IPS DF 6.9 (cell line): ENCODE measurements at regions not wholly inside any gene's neighbourhood (a gene's known extent, or its start where the extent isn't known, plus 50 kb on each side); places are given as distances from the start of the nearest gene placed in this dataset.

Source experiments
- DNase-seq: peaks from one replicate; pipeline ENCODE4 v3.0.0-alpha.2; 2013; ENCODE audit warnings: low read depth, low spot score
- H3K27ac ChIP-seq: one replicate; pipeline ENCODE4 v1.5.1; 2013; ENCODE audit warnings: low read length, control low read depth
- H3K27me3 ChIP-seq: 2 replicates; pipeline ENCODE4 v1.6.1; 2013; ENCODE audit warnings: mild to moderate bottlenecking, low read length; ENCODE audit not compliant: control insufficient read depth, insufficient read depth
- H3K36me3 ChIP-seq: 2 replicates; pipeline ENCODE4 v1.6.1; 2013; ENCODE audit warnings: low read length; ENCODE audit not compliant: control insufficient read depth, insufficient read depth
- H3K4me1 ChIP-seq: 2 replicates; pipeline ENCODE4 v1.6.1; 2013; ENCODE audit warnings: low read length; ENCODE audit not compliant: control insufficient read depth, insufficient read depth
- H3K4me3 ChIP-seq: 2 replicates; pipeline ENCODE4 v1.5.1; 2013; ENCODE audit warnings: mild to moderate bottlenecking, low read length
- H3K9me3 ChIP-seq: 2 replicates; pipeline ENCODE4 v1.6.1; 2013; ENCODE audit warnings: low read length, inconsistent platforms; ENCODE audit not compliant: control insufficient read depth, insufficient read depth
- WGBS: extraction: QIAGEN DNeasy Blood & Tissue Kit; methylation state at CpG from one replicate; pipeline ENCODE4 v1.1.7; 2013; ENCODE audit warnings: mixed read lengths, missing lambda C conversion rate; ENCODE audit not compliant: insufficient read length, insufficient coverage; 5-methylcytosine and 5-hydroxymethylcytosine counted together

- Histone ChIP-seq H3K4me1 (no peaks in the 10 kb centered on the region), H3K27ac (no peak overlapping the region), H3K27me3 (no peaks in the 10 kb centered on the region), H3K36me3 (no peaks in the 10 kb centered on the region), H3K9me3 (no peaks in the 10 kb centered on the region), H3K4me3 (no peak overlapping the region)
- WGBS, result no CpG with 5 or more reads among the region's 3 CpGs
- no peak for DNase-seq
Measured at GRCh38 chr5:107126341-107126740, 544.4 kb downstream of the EFNA5 start.

GRCh38 chr5:107124376-107124775 is 546.4 kb downstream of the EFNA5 start:
- H3K4me3 ChIP-seq, result no peak overlapping the region
- no peak overlapping the region for H3K27ac ChIP-seq
- no peak for DNase-seq
- no CpG with 5 or more reads among the region's 1 CpG for WGBS
- no peaks in the 10 kb centered on the region for H3K36me3 ChIP-seq
- H3K27me3 ChIP-seq, result no peaks in the 10 kb centered on the region
- peaks cover 1% of the 10 kb centered on the region; the same call in 1 of the 2 replicates for H3K4me1 ChIP-seq
- H3K9me3 ChIP-seq, result no peaks in the 10 kb centered on the region

- H3K9me3 ChIP-seq, result no peaks in the 10 kb centered on the region
- no peak for DNase-seq
- no CpG with 5 or more reads among the region's 2 CpGs for WGBS
- no peak overlapping the region for H3K27ac ChIP-seq
- H3K36me3 ChIP-seq, result no peaks in the 10 kb centered on the region
- H3K27me3 ChIP-seq, result no peaks in the 10 kb centered on the region
- no peak overlapping the region for H3K4me3 ChIP-seq
- H3K4me1 ChIP-seq, result peaks cover 3% of the 10 kb centered on the region; the same call in 1 of the 2 replicates
Measured at GRCh38 chr5:107123014-107123413, 547.7 kb downstream of the EFNA5 start.

- no peak for DNase-seq
- no peak overlapping the region for H3K27ac ChIP-seq
- no peaks in the 10 kb centered on the region for H3K36me3 ChIP-seq
- no peaks in the 10 kb centered on the region for H3K27me3 ChIP-seq
- peaks cover 3% of the 10 kb centered on the region; the same call in 1 of the 2 replicates for H3K4me1 ChIP-seq
- H3K9me3 ChIP-seq, result no peaks in the 10 kb centered on the region
- H3K4me3 ChIP-seq, result no peak overlapping the region
- WGBS, result no CpG with 5 or more reads among the region's 3 CpGs
Measured at GRCh38 chr5:107121793-107122519, 548.8 kb downstream of the EFNA5 start.

- Histone ChIP-seq H3K9me3 (no peaks in the 10 kb centered on the region), H3K36me3 (no peaks in the 10 kb centered on the region), H3K4me1 (peaks cover 3% of the 10 kb centered on the region; the same call in 1 of the 2 replicates), H3K4me3 (no peak overlapping the region), H3K27me3 (no peaks in the 10 kb centered on the region), H3K27ac (no peak overlapping the region)
- WGBS, result no CpG with 5 or more reads among the region's 2 CpGs
- DNase-seq, result no peak
Measured at GRCh38 chr5:107119656-107120055, 551.1 kb downstream of the EFNA5 start.

GRCh38 chr5:107118184-107119019 is 552.3 kb downstream of the EFNA5 start:
- Histone ChIP-seq H3K4me1 (peaks cover 3% of the 10 kb centered on the region; the same call in 1 of the 2 replicates), H3K27me3 (no peaks in the 10 kb centered on the region), H3K4me3 (no peak overlapping the region), H3K27ac (no peak overlapping the region), H3K36me3 (no peaks in the 10 kb centered on the region), H3K9me3 (no peaks in the 10 kb centered on the region)
- peak; percentile 7 for DNase-seq
- no CpG with 5 or more reads among the region's 6 CpGs for WGBS

- Histone ChIP-seq H3K4me3 (no peak overlapping the region), H3K27ac (no peak overlapping the region), H3K9me3 (no peaks in the 10 kb centered on the region), H3K36me3 (no peaks in the 10 kb centered on the region), H3K4me1 (no peaks in the 10 kb centered on the region; the same call in 1 of the 2 replicates), H3K27me3 (no peaks in the 10 kb centered on the region)
- no CpG with 5 or more reads among the region's 5 CpGs for WGBS
- DNase-seq, result no peak
Measured at GRCh38 chr5:107112216-107112615, 558.5 kb downstream of the EFNA5 start.

GRCh38 chr5:107104040-107104995 is 566.4 kb downstream of the EFNA5 start:
- Histone ChIP-seq H3K27ac (no peak overlapping the region), H3K36me3 (no peaks in the 10 kb centered on the region), H3K9me3 (no peaks in the 10 kb centered on the region), H3K4me1 (0 out of 2 replicates have a peak, but pooled peaks cover 2% of the 10 kb centered on the region), H3K4me3 (no peak overlapping the region), H3K27me3 (no peaks in the 10 kb centered on the region)
- no CpG with 5 or more reads among the region's 8 CpGs for WGBS
- peak; percentile 4 for DNase-seq

GRCh38 chr5:107103522-107103921 is 567.2 kb downstream of the EFNA5 start:
- Histone ChIP-seq H3K36me3 (no peaks in the 10 kb centered on the region), H3K27ac (no peak overlapping the region), H3K4me1 (peaks cover 2% of the 10 kb centered on the region; the same call in 1 of the 2 replicates), H3K27me3 (no peaks in the 10 kb centered on the region), H3K9me3 (no peaks in the 10 kb centered on the region), H3K4me3 (no peak overlapping the region)
- no peak for DNase-seq
- no CpG with 5 or more reads among the region's 3 CpGs for WGBS

- H3K4me3 ChIP-seq, result no peak overlapping the region
- no peaks in the 10 kb centered on the region for H3K9me3 ChIP-seq
- peaks cover 2% of the 10 kb centered on the region; the same call in 1 of the 2 replicates for H3K4me1 ChIP-seq
- no CpG with 5 or more reads among the region's 3 CpGs for WGBS
- no peaks in the 10 kb centered on the region for H3K36me3 ChIP-seq
- DNase-seq, result no peak
- no peaks in the 10 kb centered on the region for H3K27me3 ChIP-seq
- no peak overlapping the region for H3K27ac ChIP-seq
Measured at GRCh38 chr5:107100121-107100520, 570.6 kb downstream of the EFNA5 start.
